ENCODE measurements at regions not wholly inside any gene's neighbourhood (a gene's known extent, or its start where the extent isn't known, plus 50 kb on each side); places are given as distances from the start of the nearest gene placed in this dataset.

GRCh38 chr17:77317091-77317750 lies 176.5 kb downstream of the SEC14L1 start:
- Histone ChIP-seq H3K4me1 (ENCODE audit: control insufficient read depth, insufficient read depth, low read length) (peaks cover 5% of the 10 kb centered on the region), H3K36me3 (ENCODE audit: control insufficient read depth, insufficient read depth, low read length) (no peaks in the 10 kb centered on the region), H3K27ac (ENCODE audit: insufficient read depth, low read depth, low read length, poor library complexity, severe bottlenecking) (no peak overlapping the region), H3K9me3 (ENCODE audit: control insufficient read depth, low read length) (no peaks in the 10 kb centered on the region), H3K27me3 (ENCODE audit: control insufficient read depth, insufficient read depth, low read length, poor library complexity, severe bottlenecking) (peaks cover 18% of the 10 kb centered on the region), H3K4me3 (ENCODE audit: insufficient read depth, low read depth, low read length) (no peak overlapping the region)
- WGBS, 2 experiments, result 88 to 92% methylated on average over 15 to 16 of the region's 16 CpGs

DNA sequence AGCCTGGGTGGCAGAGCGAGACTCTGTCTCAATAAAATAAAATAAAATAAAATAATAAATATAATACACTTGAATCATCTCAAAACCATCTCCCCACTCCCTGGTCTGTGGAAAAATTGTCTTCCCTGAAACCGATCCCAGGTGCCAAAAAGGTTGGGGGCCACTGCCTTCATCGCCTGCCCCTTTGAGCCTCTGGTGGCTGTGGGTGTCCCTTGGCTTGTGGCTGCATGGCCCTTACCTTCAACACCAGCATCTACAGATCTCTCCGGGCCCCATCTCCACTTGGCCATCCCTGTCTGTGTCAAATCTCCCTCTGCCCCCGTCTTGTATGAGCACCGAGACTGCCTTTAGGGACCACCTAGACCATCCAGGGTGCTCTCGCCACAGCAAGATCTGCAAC lies 177.3 kb downstream of the SEC14L1 start:
- no peak overlapping the region for H3K27ac ChIP-seq (ENCODE audit: insufficient read depth, low read depth, low read length, poor library complexity, severe bottlenecking)
- peaks cover 18% of the 10 kb centered on the region for H3K27me3 ChIP-seq (ENCODE audit: control insufficient read depth, insufficient read depth, low read length, poor library complexity, severe bottlenecking)
- no peaks in the 10 kb centered on the region for H3K9me3 ChIP-seq (ENCODE audit: control insufficient read depth, low read length)
- no peak overlapping the region for H3K4me3 ChIP-seq (ENCODE audit: insufficient read depth, low read depth, low read length)
- peaks cover 12% of the 10 kb centered on the region for H3K4me1 ChIP-seq (ENCODE audit: control insufficient read depth, insufficient read depth, low read length)
- WGBS, 2 experiments, result 93 to 96% methylated on average over 6 to 7 of the region's 7 CpGs
- H3K36me3 ChIP-seq (ENCODE audit: control insufficient read depth, insufficient read depth, low read length), result no peaks in the 10 kb centered on the region

DNA sequence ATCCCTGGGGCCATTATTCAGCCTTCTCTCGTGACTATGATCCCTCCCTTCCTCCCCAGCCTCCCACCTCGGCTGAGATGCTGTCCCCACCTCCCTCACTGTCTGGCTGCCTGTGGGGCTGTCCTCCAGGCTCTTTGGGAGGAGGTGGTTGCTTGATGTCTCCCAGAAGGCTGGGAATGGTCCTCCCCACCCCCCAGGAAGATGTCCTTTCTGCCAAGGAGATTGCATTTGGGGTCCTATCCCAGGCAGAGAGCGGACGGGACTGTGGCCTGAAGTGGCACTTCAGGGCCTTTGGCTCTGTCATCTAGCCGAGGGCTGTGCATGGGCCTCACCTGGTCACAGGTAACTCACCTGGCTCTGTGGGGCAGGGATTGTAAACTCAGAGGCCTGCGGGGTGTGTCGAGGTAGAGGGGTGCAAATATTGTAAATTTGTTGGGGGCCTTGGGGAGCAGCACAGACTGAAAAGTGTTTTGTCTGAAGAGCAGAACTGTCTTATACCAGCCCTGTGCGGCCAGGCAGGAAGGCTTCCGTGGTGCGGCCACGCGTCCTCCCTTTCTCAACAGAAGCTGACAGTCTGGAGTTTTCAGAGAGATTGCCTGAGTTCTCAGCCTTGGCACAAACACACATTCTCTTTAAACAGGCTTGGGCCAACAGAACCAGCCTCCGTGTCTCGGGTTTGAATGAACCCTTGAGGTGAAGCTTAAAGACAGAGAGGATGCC lies 177.9 kb downstream of the SEC14L1 start:
- Histone ChIP-seq H3K4me1 (ENCODE audit: control insufficient read depth, insufficient read depth, low read length) (peaks cover 19% of the 10 kb centered on the region), H3K9me3 (ENCODE audit: control insufficient read depth, low read length) (no peaks in the 10 kb centered on the region), H3K27ac (ENCODE audit: insufficient read depth, low read depth, low read length, poor library complexity, severe bottlenecking) (no peak overlapping the region), H3K36me3 (ENCODE audit: control insufficient read depth, insufficient read depth, low read length) (no peaks in the 10 kb centered on the region), H3K27me3 (ENCODE audit: control insufficient read depth, insufficient read depth, low read length, poor library complexity, severe bottlenecking) (peaks cover 18% of the 10 kb centered on the region), H3K4me3 (ENCODE audit: insufficient read depth, low read depth, low read length) (no peak overlapping the region)
- 83 to 88% methylated on average over 14 of the region's 14 CpGs for WGBS, 2 experiments

DNA sequence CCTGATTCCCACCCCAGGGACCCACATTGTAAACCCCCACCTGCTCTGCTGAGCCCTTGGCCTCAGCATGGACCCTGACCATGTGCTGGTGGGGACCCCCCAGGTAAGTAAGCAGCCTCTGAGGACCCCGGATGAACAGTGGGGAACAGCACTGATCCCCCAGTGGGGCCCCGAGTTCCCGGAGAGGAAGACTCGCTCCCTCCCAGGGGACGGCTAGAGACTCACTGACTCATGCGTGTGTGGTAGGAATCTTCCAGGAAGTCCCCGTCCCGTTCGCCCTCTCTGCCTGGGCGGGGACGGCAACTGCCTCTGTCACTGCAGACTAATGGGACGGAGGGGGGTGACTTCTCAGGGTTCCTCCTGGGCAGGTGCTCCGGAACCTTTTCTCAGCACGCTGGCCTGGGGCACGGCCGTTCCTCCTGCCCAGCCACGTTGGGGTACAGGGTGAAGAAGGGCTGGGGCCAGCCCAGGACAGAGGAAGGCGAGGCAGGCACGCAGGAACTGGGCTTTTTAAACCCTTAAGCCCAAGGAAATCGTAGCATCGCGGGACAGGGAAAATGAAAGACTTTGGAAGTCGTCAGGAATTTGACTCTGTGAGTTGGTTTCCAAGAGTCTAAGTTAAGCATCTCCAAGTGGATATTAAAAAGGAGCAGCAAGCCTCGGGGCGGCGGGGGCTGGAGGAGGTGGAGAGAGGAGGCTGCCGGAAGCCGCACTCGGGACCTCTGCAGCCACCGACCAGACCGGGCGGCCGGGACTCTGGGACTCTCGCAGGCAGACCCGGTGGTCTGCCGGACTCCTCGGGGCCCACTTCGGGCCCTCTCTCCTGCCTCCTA lies 178.7 kb downstream of the SEC14L1 start:
- Histone ChIP-seq H3K27me3 (ENCODE audit: control insufficient read depth, insufficient read depth, low read length, poor library complexity, severe bottlenecking) (peaks cover 18% of the 10 kb centered on the region), H3K4me1 (ENCODE audit: control insufficient read depth, insufficient read depth, low read length) (peaks cover 19% of the 10 kb centered on the region), H3K4me3 (ENCODE audit: insufficient read depth, low read depth, low read length) (no peak overlapping the region), H3K27ac (ENCODE audit: insufficient read depth, low read depth, low read length, poor library complexity, severe bottlenecking) (no peak overlapping the region), H3K9me3 (ENCODE audit: control insufficient read depth, low read length) (no peaks in the 10 kb centered on the region), H3K36me3 (ENCODE audit: control insufficient read depth, insufficient read depth, low read length) (no peaks in the 10 kb centered on the region)
- 47 to 53% methylated on average over 38 of the region's 38 CpGs for WGBS, 2 experiments

DNA sequence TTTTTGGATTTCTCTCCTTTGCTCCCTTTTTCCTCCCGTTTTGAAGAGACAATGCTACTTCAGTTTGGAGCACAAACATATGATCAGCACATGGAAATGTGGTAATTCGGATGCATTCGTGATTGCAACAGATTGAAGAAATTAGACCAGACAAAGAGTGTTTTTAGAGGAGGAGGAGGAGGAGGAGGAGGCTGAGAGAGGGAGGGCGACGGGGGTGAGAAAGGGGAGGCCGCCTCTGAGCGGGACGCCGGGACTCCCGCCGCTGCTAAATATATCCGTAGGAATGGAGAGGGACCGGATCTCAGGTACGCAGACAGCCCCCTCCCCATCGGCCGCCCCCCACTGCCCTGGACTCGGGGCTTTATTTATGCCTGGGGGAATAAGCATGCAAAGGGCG lies 179.3 kb downstream of the SEC14L1 start:
- Histone ChIP-seq H3K9me3 (ENCODE audit: control insufficient read depth, low read length) (no peaks in the 10 kb centered on the region), H3K27me3 (ENCODE audit: control insufficient read depth, insufficient read depth, low read length, poor library complexity, severe bottlenecking) (peaks cover 18% of the 10 kb centered on the region), H3K4me1 (ENCODE audit: control insufficient read depth, insufficient read depth, low read length) (peaks cover 19% of the 10 kb centered on the region), H3K4me3 (ENCODE audit: insufficient read depth, low read depth, low read length) (no peak overlapping the region), H3K36me3 (ENCODE audit: control insufficient read depth, insufficient read depth, low read length) (no peaks in the 10 kb centered on the region), H3K27ac (ENCODE audit: insufficient read depth, low read depth, low read length, poor library complexity, severe bottlenecking) (no peak overlapping the region)
- 46 to 60% methylated on average over 18 of the region's 18 CpGs for WGBS, 2 experiments

DNA sequence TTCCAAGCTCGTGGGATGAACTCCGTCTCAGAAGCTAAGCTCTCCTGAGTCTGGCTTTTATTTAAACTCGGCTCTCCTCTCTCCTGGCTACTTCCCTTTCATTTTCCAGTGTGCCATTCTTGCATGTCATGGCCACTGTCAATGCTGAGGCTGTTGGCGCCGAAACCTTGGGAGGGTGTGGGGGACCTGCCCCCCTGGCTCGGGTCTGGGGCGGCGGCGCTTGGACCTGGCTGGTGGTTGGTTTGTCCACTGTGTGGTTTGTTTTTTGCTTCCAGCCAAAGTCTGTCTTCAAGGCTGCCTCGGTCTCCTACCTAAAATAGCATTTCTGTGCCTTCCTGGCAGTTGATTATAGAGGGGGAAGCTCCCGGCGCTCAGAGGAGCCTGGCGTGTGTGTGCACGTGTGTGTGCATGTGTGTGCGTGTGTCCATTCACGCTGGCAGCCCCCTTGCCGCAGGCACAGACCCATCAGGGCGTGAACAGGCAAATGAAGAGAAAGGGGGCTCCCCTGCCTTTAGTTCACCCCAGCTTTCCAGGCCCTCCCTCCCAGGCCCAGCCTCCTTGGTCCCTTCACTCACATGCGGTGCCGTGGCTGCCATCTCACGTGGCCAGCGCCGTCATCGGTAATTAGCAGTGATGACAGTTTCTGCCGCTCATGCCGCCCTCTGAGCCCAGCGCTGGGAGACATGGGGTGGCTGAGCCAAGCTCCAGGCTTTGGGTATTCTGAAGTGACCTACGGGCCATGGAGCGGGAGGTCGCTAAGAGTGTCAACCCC lies 179.9 kb downstream of the SEC14L1 start:
- WGBS, 2 experiments, result 90 to 92% methylated on average over 30 of the region's 30 CpGs
- Histone ChIP-seq H3K9me3 (ENCODE audit: control insufficient read depth, low read length) (no peaks in the 10 kb centered on the region), H3K36me3 (ENCODE audit: control insufficient read depth, insufficient read depth, low read length) (no peaks in the 10 kb centered on the region), H3K4me1 (ENCODE audit: control insufficient read depth, insufficient read depth, low read length) (peaks cover 19% of the 10 kb centered on the region), H3K27ac (ENCODE audit: insufficient read depth, low read depth, low read length, poor library complexity, severe bottlenecking) (no peak overlapping the region), H3K27me3 (ENCODE audit: control insufficient read depth, insufficient read depth, low read length, poor library complexity, severe bottlenecking) (peaks cover 18% of the 10 kb centered on the region), H3K4me3 (ENCODE audit: insufficient read depth, low read depth, low read length) (no peak overlapping the region)

GRCh38 chr17:77321649-77322513 lies 181.1 kb downstream of the SEC14L1 start:
- 90 to 92% methylated on average over 35 of the region's 35 CpGs for WGBS, 2 experiments
- H3K9me3 ChIP-seq (ENCODE audit: control insufficient read depth, low read length), result no peaks in the 10 kb centered on the region
- no peak overlapping the region for H3K27ac ChIP-seq (ENCODE audit: insufficient read depth, low read depth, low read length, poor library complexity, severe bottlenecking)
- no peak overlapping the region for H3K4me3 ChIP-seq (ENCODE audit: insufficient read depth, low read depth, low read length)
- H3K27me3 ChIP-seq (ENCODE audit: control insufficient read depth, insufficient read depth, low read length, poor library complexity, severe bottlenecking), result peaks cover 18% of the 10 kb centered on the region
- no peaks in the 10 kb centered on the region for H3K36me3 ChIP-seq (ENCODE audit: control insufficient read depth, insufficient read depth, low read length)
- H3K4me1 ChIP-seq (ENCODE audit: control insufficient read depth, insufficient read depth, low read length), result peaks cover 14% of the 10 kb centered on the region

DNA sequence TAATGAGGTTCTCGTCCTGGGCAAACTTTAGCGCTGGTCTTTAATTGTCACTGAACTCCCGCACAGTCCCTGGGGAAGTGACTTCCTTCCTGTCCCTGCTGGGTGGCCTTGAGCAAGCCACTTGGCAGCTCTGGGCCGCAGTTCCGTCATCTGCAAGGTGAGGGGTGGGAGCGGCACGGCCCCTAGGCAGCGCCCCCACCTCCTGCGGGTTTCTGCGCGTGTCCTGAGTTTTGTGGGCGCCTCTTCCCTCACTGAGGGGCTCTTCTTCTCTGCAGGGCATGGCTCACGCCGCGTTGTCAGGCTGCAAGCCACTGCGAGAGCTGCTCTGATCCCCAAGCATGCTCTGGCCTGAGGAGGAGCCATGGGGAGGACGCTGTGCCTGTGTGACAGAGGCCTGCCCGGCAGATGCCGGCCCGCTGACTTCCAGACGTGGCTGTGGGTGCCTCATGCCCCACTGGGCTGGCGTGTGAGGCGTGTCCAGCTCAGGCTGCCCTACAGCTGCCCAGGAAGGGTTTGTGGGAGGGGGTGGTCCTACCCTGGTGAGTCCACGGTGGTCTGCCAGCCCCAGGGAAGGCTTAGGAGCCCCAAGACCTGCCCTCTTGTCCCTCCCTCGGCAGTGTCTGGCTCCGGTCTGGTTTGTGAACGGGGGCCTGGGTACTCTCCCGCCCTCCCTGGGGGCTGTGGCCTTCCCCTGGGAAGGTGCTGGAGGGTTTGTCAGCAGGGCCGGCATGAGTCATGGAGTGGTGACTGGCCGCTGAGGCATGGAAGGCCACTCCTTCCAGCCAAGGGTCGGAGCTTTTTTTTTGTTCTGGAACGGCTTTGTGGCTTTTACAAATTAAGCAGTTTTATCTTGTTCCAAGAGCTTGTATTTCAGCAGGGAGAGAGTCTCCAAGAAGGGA lies 182.0 kb downstream of the SEC14L1 start:
- no peaks in the 10 kb centered on the region for H3K36me3 ChIP-seq (ENCODE audit: control insufficient read depth, insufficient read depth, low read length)
- H3K9me3 ChIP-seq (ENCODE audit: control insufficient read depth, low read length), result no peaks in the 10 kb centered on the region
- H3K27me3 ChIP-seq (ENCODE audit: control insufficient read depth, insufficient read depth, low read length, poor library complexity, severe bottlenecking), result peaks cover 18% of the 10 kb centered on the region
- 69 to 75% methylated on average over 32 of the region's 32 CpGs for WGBS, 2 experiments
- no peak overlapping the region for H3K4me3 ChIP-seq (ENCODE audit: insufficient read depth, low read depth, low read length)
- H3K27ac ChIP-seq (ENCODE audit: insufficient read depth, low read depth, low read length, poor library complexity, severe bottlenecking), result peak overlapping the region; percentile 53
- H3K4me1 ChIP-seq (ENCODE audit: control insufficient read depth, insufficient read depth, low read length), result peaks cover 14% of the 10 kb centered on the region

Measured in ectodermal cell (in vitro differentiated cells).